GM18867 (cell line): ENCODE measurements at regions not wholly inside any gene's neighbourhood (a gene's known extent, or its start where the extent isn't known, plus 50 kb on each side); places are given as distances from the start of the nearest gene placed in this dataset.

Experiments
- ATAC-seq: cut with Tn5 transposase; IDR thresholded peaks from one replicate; pipeline ENCODE4 v1.9.1; 2021; ENCODE audit warnings: mild to moderate bottlenecking, moderate library complexity; ENCODE audit not compliant: unreplicated experiment

GRCh38 chr5:7330256-7330655 is 65.7 kb upstream of the ADCY2 start:
- ATAC-seq, result no peak

GRCh38 chr5:7331131-7331530 is 64.8 kb upstream of the ADCY2 start:
- ATAC-seq, result no peak
